ENCODE measurements at regions not wholly inside any gene's neighbourhood (a gene's known extent, or its start where the extent isn't known, plus 50 kb on each side); places are given as distances from the start of the nearest gene placed in this dataset.

DNA sequence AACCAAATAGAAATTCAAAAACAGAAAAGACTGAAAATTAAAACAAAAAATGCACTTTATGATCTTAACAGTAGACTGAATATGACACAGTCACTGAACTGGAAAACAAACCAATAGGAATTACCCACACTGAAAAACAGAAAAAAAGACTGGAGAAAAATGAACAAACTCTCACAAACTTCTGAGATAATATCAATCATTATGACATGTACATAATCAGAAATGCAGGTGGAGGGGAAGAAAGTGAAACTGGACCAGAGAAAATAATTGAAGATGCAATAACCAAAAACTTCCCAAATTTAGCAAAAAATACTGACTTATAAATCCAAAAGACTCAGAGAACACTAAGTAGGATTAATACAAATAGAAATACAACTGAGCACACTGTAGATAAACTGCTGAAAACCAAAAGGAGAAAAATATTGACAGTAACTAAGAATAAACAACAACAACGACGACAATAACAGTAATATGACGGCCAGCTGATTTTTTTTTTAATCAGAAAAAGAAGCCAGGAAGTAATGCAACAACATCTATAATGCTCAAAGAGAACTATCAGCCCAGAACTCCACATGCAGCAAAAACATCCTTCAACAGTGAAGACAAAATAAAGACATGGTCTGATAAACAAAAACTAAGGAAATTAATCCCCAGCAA lies 108.1 kb downstream of the ZFAND4 start:
- no peak overlapping the region for H3K4me2 ChIP-seq
- no peak for DNase-seq (ENCODE audit: low spot score)
- H4K20me1 ChIP-seq (ENCODE audit: low read depth), result no peaks in the 10 kb centered on the region
- H3K9me3 Mint-ChIP-seq, result no peaks in the 10 kb centered on the region
- H3K36me3 ChIP-seq, result no peaks in the 10 kb centered on the region
- TF ChIP-seq EZH2phosphoT487 (IDR thresholded peaks at IDR 0.05) (no peak), EZH2 (IDR thresholded peaks at IDR 0.05) (no peak), CTCF (IDR thresholded peaks at IDR 0.05) (no peak)
- no peak overlapping the region for H2AFZ ChIP-seq (replicated peaks)
- no peaks in the 10 kb centered on the region for H3K9me3 ChIP-seq (ENCODE audit: low read depth)
- H3K9ac ChIP-seq, result no peak overlapping the region
- H3K79me2 ChIP-seq (ENCODE audit: low read depth), result no peaks in the 10 kb centered on the region
- H3K27me3 ChIP-seq, result no peaks in the 10 kb centered on the region
- no peaks in the 10 kb centered on the region for H3F3A ChIP-seq (ENCODE audit: low read depth)
- no peak overlapping the region for H3K27ac ChIP-seq
- H3K4me3 ChIP-seq, result no peak overlapping the region
- no peak overlapping the region for H3K27ac Mint-ChIP-seq
- H3K27me3 Mint-ChIP-seq (ENCODE audit: insufficient read depth, low read depth), result no peaks in the 10 kb centered on the region
- no peak overlapping the region for H3K4me3 Mint-ChIP-seq
- peaks cover 6% of the 10 kb centered on the region for H3K4me1 ChIP-seq
- peaks cover 5% of the 10 kb centered on the region for H3K4me1 Mint-ChIP-seq
- H3K36me3 Mint-ChIP-seq, result no peaks in the 10 kb centered on the region

DNA sequence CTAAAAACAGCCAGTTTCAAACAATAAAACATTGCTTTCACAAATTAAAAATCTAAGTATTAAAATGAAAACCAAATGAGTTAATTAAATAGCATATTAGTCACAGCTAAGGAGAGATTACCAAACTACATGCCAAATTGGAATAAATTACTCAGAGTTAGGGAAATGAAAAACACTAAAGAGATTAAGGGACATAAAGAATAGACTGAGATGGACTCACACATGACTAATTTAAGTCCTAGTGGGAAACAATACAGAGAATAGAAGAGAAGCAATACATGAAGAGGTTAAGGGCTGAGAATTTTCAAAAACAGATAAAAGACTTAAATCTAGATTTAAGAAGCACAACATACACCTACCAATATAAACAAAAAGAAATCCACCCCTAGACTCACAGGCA lies 110.6 kb downstream of the ZFAND4 start:
- H4K20me1 ChIP-seq (ENCODE audit: low read depth), result no peaks in the 10 kb centered on the region
- H3K9ac ChIP-seq, result no peak overlapping the region
- Mint-ChIP-seq H3K4me3 (no peak overlapping the region), H3K27me3 (ENCODE audit: insufficient read depth, low read depth) (no peaks in the 10 kb centered on the region), H3K9me3 (no peaks in the 10 kb centered on the region), H3K36me3 (no peaks in the 10 kb centered on the region), H3K4me1 (peaks cover 10% of the 10 kb centered on the region), H3K27ac (no peak overlapping the region)
- no peak for DNase-seq (ENCODE audit: low spot score)
- H3K4me2 ChIP-seq, result no peak overlapping the region
- H3F3A ChIP-seq (ENCODE audit: low read depth), result no peaks in the 10 kb centered on the region
- no peaks in the 10 kb centered on the region for H3K79me2 ChIP-seq (ENCODE audit: low read depth)
- H3K4me1 ChIP-seq, result peaks cover 6% of the 10 kb centered on the region
- H3K36me3 ChIP-seq, result no peaks in the 10 kb centered on the region
- no peak overlapping the region for H3K27ac ChIP-seq
- H3K4me3 ChIP-seq, result no peak overlapping the region
- TF ChIP-seq EZH2 (IDR thresholded peaks at IDR 0.05) (no peak), CTCF (IDR thresholded peaks at IDR 0.05) (no peak), EZH2phosphoT487 (IDR thresholded peaks at IDR 0.05) (no peak)
- H3K9me3 ChIP-seq (ENCODE audit: low read depth), result no peaks in the 10 kb centered on the region
- no peaks in the 10 kb centered on the region for H3K27me3 ChIP-seq
- H2AFZ ChIP-seq (replicated peaks), result no peak overlapping the region

DNA sequence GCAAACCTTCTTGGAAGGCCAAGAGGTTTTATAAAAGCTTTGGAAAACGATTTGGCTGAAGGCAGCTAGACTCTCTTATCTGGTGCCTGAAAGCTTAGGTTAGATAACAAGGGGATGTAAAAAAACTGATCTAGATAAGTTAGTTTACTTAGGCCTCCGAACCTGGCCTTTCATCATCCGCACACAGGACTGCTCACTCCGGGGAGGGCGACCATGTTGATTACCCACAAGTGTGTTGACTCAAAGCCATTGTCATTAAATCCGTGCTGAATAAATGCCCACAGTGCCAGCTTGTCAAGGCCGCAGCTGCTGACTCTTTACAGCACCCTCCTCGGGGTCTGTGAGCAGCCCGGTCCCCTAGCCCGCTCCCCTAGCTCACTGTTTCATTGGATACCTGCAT lies 112.3 kb downstream of the ZFAND4 start:
- Histone ChIP-seq H3K4me3 (no peak overlapping the region), H3K27ac (no peak overlapping the region), H3K4me1 (peaks cover 6% of the 10 kb centered on the region), H3K9ac (no peak overlapping the region), H4K20me1 (ENCODE audit: low read depth) (no peaks in the 10 kb centered on the region), H3K9me3 (ENCODE audit: low read depth) (no peaks in the 10 kb centered on the region), H3K27me3 (no peaks in the 10 kb centered on the region), H3K4me2 (no peak overlapping the region), H2AFZ (replicated peaks) (no peak overlapping the region), H3F3A (ENCODE audit: low read depth) (no peaks in the 10 kb centered on the region), H3K79me2 (ENCODE audit: low read depth) (no peaks in the 10 kb centered on the region), H3K36me3 (no peaks in the 10 kb centered on the region)
- Mint-ChIP-seq H3K27ac (no peak overlapping the region), H3K4me3 (no peak overlapping the region), H3K9me3 (no peaks in the 10 kb centered on the region), H3K27me3 (ENCODE audit: insufficient read depth, low read depth) (no peaks in the 10 kb centered on the region), H3K36me3 (no peaks in the 10 kb centered on the region), H3K4me1 (peaks cover 10% of the 10 kb centered on the region)
- no peak for DNase-seq (ENCODE audit: low spot score)
- TF ChIP-seq EZH2phosphoT487 (IDR thresholded peaks at IDR 0.05) (no peak), EZH2 (IDR thresholded peaks at IDR 0.05) (no peak), CTCF (IDR thresholded peaks at IDR 0.05) (no peak)

All from neural progenitor cell (in vitro differentiated cells).